Glomerular endothelial cell (primary cell): ENCODE measurements at regions not wholly inside any gene's neighbourhood (a gene's known extent, or its start where the extent isn't known, plus 50 kb on each side); places are given as distances from the start of the nearest gene placed in this dataset.

Experiments
- DNase-seq: peaks from one replicate; pipeline ENCODE4 v3.0.0-alpha.2; 2011; ENCODE audit warnings: low read depth, low spot score; ENCODE audit errors: extremely low read depth

DNA sequence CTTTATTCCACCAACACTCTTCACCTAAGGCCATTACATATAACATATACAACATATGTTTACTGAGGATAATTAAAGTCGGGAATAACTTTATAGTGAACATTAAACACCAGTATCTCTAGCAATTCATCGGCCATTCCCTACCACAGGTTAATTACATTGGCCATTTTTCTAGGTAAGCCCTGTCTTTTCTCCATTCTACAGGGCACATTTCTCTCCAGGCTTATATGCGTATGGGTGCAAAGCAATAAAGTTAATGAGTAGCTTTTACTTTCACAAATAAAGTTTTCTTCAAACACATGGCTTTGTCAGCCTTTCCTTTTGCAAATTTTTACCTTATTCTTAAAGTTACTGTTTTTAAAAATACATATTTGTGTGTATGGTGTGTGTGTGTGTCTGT is 111.9 kb upstream of the IQCM start:
- no peak for DNase-seq

DNA sequence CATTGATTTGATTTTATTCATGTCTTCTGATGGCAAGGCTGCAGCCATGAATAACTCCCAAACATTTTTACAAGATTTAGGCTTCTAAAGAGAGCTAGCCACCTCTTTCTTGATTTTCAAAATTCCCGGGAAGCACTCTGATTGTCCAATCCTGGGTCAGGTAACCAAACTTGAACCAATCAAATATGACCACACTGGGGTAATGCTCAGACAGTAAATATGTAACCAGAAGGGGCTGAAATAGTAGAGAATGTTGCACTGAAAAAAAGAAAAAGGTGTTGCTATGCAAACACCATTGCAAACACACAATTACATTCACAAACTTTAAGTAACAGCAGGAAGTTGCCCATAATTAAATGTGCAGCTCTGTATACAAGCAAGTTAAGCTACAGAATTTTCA is 112.9 kb upstream of the IQCM start:
- no peak for DNase-seq

DNA sequence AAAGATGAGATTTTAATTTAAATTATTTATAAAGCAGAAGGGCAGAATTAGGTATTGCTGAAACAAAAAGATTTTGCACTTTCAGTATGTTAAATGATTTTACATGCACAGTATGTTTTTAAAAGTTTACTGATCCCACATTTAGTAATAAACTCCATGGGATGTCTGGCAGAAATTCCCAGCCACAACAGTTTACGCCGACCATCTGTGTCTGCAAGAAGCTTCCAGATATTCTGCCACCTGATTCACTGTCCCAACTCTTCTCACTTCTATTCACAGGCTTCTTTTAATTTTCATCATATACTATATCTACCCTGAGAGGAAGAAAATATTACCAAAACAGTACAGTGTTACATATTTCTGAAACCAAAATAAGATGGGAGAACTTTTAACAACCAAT is 115.8 kb upstream of the IQCM start:
- no peak for DNase-seq

DNA sequence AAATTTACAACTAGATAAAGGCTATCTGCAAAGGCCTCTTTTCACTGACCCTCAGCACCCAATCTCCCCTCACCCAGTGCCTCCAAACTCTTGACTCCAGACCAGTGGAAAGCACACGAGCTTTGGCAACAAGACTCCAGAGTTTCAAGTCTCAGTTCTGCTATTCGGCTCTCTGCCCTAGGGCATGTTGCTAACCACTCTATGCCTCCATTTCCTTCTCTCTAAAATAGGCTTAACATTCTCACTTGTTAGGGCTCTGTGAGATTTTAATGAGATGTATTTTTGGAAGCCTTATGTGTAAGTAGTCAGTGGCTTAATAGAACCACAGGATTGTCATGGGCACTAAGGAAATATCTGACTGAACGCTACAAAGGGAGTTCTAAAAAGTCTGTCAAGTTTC is 116.5 kb upstream of the IQCM start:
- no peak for DNase-seq

DNA sequence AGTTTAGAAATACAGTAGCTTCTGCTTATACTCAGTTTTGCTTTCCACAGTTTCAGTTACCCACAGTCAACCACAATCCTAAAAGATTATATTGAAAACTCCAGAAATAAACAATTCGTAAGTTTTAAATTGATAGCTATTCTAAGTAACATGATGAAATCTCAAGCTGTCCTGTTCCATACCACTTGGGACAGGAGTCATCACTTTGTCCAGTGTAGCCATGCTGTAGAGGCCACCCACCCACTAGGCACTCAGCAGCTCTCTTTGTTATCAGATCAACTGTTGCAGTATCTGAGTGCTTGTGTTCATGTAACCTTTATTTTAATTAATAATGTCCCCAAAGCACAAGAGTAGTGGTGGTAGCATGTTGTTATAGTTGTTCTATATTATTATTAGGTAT is 117.5 kb upstream of the IQCM start:
- DNase-seq: no peak

DNA sequence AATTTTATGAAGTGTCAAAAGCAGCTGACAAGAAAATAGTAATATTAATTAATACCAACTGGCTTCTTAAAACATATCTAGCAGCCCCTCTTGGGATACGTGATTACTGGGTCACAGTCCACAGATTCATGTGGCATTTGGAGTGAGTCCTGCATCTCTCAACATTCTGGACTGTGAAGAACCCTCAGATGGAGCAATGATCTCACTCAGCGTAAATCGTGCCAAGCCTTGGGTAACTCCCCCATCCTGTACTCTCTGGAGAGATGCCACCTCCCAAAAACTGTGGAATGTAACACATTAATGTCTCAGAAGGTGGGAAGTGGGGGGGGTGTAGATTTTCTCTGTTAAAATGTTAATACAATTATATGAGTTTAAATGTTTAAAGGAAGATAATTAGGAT is 118.2 kb upstream of the IQCM start:
- DNase-seq: no peak

DNA sequence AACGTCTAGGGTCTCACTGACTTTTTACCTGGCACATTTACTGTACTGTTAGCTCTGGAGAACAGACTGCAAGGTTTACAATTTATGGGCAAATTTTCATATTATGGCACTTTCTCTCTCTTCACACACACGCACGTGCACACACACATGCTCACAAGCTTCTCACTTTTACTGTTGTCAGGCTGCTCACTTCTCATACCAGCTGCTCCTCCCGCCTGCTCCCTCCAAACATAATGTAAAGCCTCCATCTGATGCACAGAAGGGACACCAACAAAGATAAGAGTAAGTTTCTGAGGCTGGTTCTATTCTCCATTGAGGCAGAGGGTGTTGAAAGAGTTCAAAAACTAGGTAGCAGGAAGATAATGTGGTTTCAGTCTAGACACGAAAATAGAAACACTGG is 128.9 kb upstream of the DCLK2 start:
- DNase-seq: no peak

DNA sequence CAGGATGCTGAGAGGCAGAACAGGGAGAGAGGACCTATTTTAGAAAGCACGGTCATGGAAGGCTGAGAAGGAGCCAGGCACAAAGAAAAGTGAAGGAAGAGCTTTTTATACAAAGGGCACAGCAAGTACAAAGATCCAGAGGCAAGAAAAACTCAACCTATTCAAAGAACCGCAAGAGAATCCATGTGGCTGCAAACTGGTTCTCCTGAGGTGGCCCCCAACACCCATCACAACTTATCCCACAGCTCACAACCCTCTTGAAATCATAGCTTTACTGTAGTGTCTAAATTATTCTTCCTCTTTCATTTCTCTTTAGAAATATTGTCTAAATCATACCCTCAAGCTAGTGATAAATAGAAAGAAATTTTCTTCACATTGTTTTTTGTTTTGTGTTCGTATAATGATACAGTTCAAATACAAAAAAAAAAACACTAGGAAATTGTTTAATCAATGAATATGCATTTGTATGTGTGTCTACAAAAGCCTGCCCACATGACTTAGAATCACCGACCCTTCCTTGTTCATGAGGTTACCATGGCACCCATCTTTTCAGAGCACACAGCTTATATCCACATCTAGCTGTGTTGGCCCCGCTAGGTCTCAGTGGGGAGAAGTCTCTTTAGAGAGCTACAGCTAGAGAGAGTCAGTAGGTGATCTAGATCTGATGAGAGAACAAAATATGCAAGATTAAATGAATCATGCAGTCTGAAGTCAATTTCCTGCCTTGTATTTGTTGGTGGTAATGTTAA is 126.9 kb upstream of the DCLK2 start:
- DNase-seq: no peak

DNA sequence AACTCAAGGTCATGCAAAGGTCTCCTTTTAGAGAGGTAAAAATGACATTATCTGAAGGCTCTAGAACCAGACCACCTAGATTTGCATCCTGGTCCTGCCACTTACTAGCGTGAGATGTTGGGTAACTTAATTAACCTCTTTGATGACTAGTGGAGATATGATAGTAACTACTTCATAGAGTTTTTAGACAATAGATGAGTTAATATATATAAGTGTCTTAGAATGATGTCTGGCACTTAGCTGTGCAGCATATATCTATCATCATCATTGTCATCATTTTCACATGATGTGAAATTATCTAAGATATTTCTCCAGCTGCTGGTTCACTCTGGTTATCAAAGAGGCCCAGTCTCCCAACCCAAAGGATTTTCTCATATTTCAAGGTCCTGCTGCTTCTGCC is 126.1 kb upstream of the DCLK2 start:
- no peak for DNase-seq

DNA sequence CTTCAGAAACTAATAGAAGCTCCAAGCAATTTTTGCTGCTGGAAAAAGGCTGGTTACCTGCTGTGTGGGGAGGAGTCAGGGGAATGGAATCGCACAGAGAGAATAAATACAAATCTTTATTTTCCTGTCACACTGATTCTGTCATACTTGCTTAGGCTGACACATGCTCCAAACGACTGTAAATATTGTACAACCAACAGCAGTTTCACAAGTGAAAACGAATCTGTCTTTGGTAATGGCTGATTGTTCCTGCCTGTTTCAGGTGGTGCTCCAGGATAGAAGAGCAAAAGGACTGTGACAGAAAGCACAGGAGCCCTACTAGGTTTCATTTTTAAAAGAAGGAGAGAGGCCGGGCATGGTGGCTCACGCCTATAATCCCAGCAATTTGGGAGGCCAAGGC is 125.5 kb upstream of the DCLK2 start:
- no peak for DNase-seq

DNA sequence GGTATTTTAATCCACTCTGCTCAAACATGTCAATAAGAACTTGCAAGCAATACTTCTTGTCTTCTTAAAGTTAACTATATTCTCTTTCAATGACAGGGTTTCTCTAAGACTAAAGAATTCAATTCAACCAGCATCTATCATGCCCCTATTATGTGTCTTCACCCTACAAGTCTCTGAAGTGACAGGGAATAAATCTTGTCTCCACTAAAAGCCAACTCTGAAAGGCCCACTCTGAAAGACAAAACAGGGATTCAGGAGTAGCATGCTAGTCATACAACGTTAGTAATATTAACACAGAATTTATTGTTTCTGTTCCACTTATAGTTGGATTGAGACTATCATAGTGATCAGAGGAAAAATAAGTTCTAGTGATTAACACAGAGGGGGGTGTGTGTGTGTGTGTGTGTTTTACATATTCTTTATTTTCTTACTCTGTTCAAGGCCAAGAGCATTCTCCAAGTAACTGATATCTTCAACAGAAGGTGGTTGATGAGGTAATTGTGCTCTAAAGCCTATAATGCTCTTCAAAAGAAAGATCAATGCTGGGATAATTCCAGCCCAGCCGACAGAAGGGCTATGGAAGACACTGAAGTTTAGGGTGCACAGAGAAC is 122.4 kb upstream of the DCLK2 start:
- no peak for DNase-seq

DNA sequence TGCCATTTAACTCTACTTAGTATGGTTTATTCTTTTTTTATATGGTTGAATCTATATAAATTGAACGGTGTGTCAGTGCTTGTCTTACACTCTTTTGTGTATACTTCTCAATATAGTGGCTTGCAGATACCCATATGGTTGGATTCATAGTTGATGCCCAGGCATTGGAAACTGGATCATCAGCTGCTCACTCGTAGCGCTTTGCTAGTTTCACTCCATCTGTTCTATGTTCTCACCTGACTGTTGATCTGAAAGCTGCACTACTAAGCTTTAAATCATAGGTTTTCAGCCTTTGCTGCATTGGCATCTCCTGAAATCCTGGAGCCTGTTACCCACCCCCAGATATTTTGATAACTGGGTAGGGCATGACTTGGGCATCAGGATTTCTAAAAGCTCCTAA is 121.6 kb upstream of the DCLK2 start:
- no peak for DNase-seq

DNA sequence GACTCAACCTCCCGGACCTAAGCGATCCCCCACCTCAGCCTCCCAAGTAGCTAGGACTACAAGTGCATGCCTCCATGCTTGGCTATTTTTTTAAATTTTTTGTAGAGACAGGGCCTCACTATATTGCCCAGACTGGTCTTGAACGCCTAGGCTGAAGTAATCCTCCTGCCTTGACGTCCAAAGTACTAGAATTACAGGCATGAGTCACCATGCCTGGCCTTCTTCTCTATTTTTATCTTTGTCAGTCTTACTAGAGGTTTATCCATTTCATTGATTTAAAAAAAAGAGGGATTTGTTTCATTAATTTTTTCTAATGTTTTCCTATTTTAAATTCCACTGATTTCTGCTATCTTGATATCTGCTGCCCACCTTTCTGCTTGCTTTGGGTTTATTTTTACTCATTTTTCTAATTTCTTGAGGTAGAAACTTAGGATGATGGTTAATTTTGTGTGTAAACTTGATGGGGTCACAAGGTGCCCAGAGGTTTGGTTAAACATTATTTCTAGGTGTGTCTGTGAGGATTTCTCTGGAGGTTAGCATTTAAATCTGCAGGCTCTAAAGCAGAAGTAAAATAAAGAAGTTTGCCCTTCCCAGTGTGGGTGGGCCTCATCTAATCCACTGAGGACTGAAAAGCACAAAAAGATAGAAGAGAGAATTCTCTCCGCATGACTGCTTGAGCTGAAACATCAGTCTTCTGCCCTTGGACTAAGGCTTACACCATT is 116.2 kb upstream of the DCLK2 start:
- DNase-seq: no peak

DNA sequence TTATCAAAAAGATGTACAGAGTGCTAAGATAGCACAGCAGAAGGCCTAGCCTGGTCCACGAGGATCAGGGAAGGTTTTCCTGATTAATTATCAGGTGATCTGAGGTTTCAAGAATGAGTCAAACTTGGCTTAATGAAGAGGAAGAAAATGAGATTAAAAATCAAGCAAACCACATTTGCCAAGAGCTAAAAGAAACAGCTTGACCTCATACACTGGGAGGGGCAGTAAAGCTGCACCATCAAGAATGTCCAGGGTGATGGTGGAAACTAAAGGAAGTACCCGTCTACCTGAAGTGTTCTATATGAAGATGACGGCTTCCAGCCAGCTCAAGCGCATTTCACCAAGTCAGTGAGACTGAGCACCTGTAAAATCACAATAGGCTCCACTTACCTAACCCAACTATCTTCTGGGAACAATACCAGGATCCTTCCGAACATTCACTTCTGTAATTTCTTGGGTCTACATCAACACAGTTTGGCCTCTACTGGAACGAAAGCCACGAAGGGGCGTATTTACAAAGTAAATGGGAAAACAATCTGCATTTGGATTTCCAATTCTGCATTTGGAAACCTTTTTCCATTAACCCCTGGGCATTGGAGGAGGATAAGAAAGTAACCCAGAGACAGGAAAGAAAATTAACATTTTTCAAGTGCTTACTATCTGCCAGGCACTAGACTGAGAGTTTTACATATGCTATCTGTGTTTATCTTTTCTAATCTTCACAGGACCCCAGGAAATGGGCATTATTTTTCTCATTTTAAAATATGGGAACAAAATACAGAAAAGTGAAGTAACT is 114.0 kb upstream of the DCLK2 start:
- DNase-seq: no peak

DNA sequence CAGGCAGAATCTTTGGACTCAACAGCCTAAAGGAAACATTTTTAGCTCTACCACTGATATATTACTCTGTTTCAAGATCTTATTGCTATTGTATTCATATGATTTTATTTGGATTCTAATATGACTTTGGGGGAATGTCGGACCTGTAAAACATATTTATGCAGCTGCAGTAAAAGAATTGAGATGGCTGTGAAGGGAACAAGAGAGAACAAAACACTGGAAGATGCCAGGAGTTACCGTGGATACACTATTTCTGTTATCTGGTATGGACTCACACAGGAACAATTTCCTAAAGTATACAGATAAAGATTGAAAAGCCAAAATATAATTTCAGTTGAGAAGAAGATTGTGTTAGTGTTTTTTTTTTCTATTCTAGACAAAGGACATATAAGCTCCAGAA is 113.0 kb upstream of the DCLK2 start:
- DNase-seq: no peak

DNA sequence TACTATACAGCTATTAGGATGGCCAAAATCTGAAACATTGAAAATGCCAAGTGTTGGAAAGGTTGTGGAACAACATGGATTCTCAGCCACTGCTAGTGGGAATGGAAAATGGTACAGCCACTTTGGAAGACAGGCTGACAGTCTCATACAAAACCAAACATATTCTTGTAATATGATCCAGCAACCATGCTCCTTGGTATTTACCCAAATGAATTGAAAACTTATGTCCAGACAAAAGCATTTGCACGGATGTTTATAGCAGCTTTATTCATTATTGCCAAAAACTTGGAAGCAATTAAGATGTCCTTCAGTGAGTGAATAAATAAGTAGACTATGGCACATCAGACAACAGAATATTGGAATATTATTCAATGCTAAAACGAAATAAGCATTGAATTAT is 105.8 kb upstream of the DCLK2 start:
- no peak for DNase-seq

DNA sequence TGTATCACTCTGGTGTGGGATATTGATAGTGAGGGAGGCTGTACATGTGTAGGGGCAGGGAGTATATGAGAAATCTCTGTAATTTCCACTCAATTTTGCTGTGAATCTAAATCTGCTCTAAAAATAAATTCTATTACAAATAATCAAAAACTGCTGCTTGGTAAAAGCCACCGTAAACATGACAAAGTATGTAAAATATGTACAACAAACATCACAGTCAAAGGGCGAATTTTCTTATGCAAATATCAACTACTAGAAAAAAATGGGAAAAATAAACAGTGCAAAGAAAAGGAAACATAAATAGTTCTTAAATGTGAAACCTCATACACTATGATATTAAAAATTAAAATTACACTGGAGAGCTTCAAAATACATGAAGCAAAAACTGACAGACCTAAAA is 105.1 kb upstream of the DCLK2 start:
- DNase-seq: no peak

DNA sequence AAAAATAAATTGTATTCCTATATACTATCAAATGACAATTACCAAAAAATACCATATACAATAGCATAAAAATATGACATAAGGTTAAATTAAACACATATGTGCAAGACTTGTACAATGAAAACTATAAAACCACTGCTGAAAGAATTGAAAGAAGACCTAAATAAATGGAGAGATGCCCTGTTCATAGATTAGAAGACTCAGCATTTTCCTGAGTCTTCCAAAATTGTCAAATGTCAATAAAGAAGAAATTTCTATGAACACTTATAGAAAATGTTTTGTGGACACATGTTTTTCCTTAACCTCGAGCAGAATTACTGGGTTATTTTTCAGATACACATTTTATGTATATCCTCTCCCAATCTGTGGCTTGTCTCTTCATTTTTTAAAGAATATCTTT is 103.1 kb upstream of the DCLK2 start:
- no peak for DNase-seq

DNA sequence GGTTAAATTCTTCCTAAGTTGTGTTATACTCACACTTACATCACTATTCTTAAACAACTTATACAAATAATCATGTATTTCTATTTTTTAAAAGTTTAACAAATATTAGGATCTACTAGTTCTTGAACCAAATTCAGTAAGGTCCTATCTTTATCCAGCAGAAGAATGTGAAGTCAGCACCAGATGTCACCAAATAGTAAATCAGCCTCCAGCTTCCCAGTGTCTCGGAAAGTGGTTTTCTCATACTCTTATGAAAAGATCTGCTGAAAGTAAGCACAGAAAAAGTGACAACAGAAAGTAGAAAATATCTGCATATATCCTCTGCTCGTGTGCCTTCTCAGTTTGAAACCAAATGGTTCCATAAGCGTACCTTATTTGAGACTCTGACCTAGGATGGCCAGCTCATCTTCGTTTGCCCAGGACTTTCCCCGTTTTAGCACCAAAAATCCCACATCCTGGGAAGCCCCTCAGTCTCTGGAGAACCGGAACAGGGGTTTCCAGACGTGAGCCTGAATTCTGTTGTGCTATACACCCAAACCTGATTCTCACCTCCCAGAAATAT is 98.0 kb upstream of the DCLK2 start:
- DNase-seq: no peak

DNA sequence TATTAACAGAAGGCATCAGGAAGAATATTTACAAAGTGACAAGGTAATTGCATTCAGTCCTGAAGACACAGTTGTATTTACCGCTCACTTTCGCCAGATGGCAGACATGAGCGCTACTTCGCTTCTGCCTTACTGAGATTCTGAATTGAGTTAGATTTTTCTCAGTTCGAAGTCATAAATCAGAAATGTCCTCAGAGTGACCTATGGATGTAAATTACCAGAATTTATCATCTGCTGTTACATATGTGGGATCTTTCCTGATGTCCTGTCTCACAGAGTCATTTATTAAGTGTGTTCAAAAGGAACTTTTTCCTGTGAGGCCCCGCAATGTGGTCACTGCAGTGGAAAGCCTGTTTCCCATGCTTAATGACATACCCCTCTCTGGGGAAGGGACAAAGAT is 97.3 kb upstream of the DCLK2 start:
- no peak for DNase-seq

DNA sequence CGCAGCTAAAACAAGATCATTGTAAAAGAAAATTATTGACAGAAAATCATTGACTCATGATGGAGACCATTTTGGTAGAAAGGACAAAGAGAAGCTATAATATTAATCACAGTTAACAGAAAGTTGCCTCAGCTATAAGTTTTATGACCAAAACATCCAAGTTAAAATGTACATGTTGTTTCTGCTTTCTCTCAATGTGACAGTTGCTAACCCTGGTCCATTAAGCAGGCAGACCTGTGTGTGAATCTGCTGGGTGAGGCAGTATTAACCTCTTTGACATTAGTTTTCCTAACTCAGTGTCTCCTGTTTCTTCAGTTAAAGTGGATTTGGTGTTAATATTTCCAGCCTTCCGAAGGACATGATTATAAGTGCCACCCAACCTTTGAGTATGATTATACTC is 94.8 kb upstream of the DCLK2 start:
- DNase-seq: no peak
